ENCODE measurements at regions not wholly inside any gene's neighbourhood (a gene's known extent, or its start where the extent isn't known, plus 50 kb on each side); places are given as distances from the start of the nearest gene placed in this dataset.

DNA sequence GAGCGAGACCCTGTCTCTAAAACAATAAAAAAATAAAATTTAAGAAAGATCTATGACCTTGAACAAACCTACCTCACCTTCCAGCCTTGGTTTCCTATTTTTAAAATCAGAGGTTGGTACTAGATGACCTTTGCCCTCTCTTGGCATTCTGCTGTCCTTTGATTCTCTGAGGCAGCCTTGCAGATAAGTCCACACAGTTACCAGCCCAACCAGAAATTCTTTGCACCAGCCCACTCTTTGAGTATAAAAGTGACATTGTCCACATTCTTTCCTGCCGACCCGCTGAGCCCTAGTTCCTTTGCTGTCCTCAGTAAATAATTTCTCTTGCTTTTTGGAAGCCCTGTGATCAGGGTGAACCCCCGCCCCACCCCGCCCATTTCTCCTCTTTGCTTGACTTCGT lies 150.4 kb downstream of the PHETA1 start:
- no peak for TF ChIP-seq ZNF70 (CRISPR knock-in tag; IDR thresholded peaks at IDR 0.05)
- no peak for TF ChIP-seq TOX (CRISPR knock-in tag; IDR thresholded peaks at IDR 0.05; ENCODE audit: borderline replicate concordance)
